ENCODE measurements at regions not wholly inside any gene's neighbourhood (a gene's known extent, or its start where the extent isn't known, plus 50 kb on each side); places are given as distances from the start of the nearest gene placed in this dataset.

DNA sequence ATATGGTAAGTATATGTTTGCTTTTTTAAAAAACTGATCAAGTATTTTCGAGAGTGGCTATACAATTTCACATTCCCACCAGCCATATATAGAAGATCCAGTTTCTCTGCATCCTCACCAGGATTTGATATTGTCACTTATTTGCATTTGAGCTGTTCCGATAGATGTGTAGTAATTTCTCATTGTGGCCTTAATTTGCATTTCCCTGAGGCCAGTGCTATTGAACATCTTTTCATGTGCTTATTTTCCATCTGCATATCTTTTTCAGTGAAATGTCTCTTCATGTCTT lies 72.9 kb upstream of the VASH1 start:
- TF ChIP-seq CTCF (IDR thresholded peaks at IDR 0.05; ENCODE audit: insufficient read depth, low read length, poor library complexity, severe bottlenecking) = no peak
- H3K36me3 ChIP-seq (ENCODE audit: control insufficient read depth, insufficient read depth, low read length) = no peaks in the 10 kb centered on the region
- H3K4me3 ChIP-seq (replicated peaks; ENCODE audit: low read depth, low read length) = no peak overlapping the region
- DNase-seq (ENCODE audit: extremely low read depth, insufficient read length) = no peak
- no peaks in the 10 kb centered on the region for H3K27me3 ChIP-seq (replicated peaks; ENCODE audit: control insufficient read depth, insufficient read depth, low read length)

- no peak for DNase-seq (ENCODE audit: extremely low read depth, insufficient read length)
- H3K27me3 ChIP-seq (replicated peaks; ENCODE audit: control insufficient read depth, insufficient read depth, low read length) = no peaks in the 10 kb centered on the region
- H3K4me3 ChIP-seq (replicated peaks; ENCODE audit: low read depth, low read length) = no peak overlapping the region
- no peak for TF ChIP-seq CTCF (IDR thresholded peaks at IDR 0.05; ENCODE audit: insufficient read depth, low read length, poor library complexity, severe bottlenecking)
- H3K36me3 ChIP-seq (ENCODE audit: control insufficient read depth, insufficient read depth, low read length) = no peaks in the 10 kb centered on the region
Observed at GRCh38 chr14:76690502-76691105, 70.7 kb upstream of the VASH1 start.

GRCh38 chr14:76694106-76694505 lies 67.2 kb upstream of the VASH1 start:
- H3K36me3 ChIP-seq (ENCODE audit: control insufficient read depth, insufficient read depth, low read length) = no peaks in the 10 kb centered on the region
- DNase-seq (ENCODE audit: extremely low read depth, insufficient read length) = no peak
- TF ChIP-seq CTCF (IDR thresholded peaks at IDR 0.05; ENCODE audit: insufficient read depth, low read length, poor library complexity, severe bottlenecking) = no peak

GRCh38 chr14:76695263-76695920 lies 65.9 kb upstream of the VASH1 start:
- H3K27me3 ChIP-seq (replicated peaks; ENCODE audit: control insufficient read depth, insufficient read depth, low read length) = no peaks in the 10 kb centered on the region
- H3K36me3 ChIP-seq (ENCODE audit: control insufficient read depth, insufficient read depth, low read length) = no peaks in the 10 kb centered on the region
- no peak overlapping the region for H3K4me3 ChIP-seq (replicated peaks; ENCODE audit: low read depth, low read length)
- no peak for DNase-seq (ENCODE audit: extremely low read depth, insufficient read length)
- TF ChIP-seq CTCF (IDR thresholded peaks at IDR 0.05; ENCODE audit: insufficient read depth, low read length, poor library complexity, severe bottlenecking) = no peak

More at GRCh38 chr14:76694106-76694505, 67.2 kb upstream of the VASH1 start:
- no peaks in the 10 kb centered on the region for H3K27me3 ChIP-seq (replicated peaks; ENCODE audit: control insufficient read depth, insufficient read depth, low read length)
- H3K4me3 ChIP-seq (replicated peaks; ENCODE audit: low read depth, low read length) = no peak overlapping the region

GRCh38 chr14:76696361-76696760 lies 64.9 kb upstream of the VASH1 start:
- DNase-seq (ENCODE audit: extremely low read depth, insufficient read length) = no peak
- no peak for TF ChIP-seq CTCF (IDR thresholded peaks at IDR 0.05; ENCODE audit: insufficient read depth, low read length, poor library complexity, severe bottlenecking)
- Histone ChIP-seq H3K4me3 (replicated peaks; ENCODE audit: low read depth, low read length) (no peak overlapping the region), H3K27me3 (replicated peaks; ENCODE audit: control insufficient read depth, insufficient read depth, low read length) (no peaks in the 10 kb centered on the region), H3K36me3 (ENCODE audit: control insufficient read depth, insufficient read depth, low read length) (no peaks in the 10 kb centered on the region)

DNA sequence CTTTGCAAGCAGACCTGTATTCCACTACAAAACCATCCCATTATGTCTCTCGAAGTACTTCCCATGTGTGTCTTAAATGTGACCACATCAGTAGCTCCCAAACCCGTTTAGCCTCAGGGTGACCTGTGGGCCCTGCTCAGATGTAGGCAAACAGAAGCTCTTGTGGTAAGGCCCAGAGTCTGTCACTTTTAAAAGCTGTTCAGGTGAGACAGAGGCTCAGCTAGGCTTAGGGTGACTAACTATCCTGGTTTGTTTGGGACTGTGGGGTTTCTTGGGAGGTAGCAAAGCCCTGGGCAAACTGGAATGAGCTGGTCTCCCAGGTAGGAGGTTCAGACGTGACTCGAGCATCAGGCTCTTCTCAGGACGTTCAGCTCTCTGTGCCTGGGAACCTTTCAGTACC lies 64.5 kb upstream of the VASH1 start:
- Histone ChIP-seq H3K36me3 (ENCODE audit: control insufficient read depth, insufficient read depth, low read length) (no peaks in the 10 kb centered on the region), H3K4me3 (replicated peaks; ENCODE audit: low read depth, low read length) (no peak overlapping the region), H3K27me3 (replicated peaks; ENCODE audit: control insufficient read depth, insufficient read depth, low read length) (no peaks in the 10 kb centered on the region)
- DNase-seq (ENCODE audit: extremely low read depth, insufficient read length) = no peak
- no peak for TF ChIP-seq CTCF (IDR thresholded peaks at IDR 0.05; ENCODE audit: insufficient read depth, low read length, poor library complexity, severe bottlenecking)

Data from GM06990 (cell line).